CD14-positive monocyte (primary cell): ENCODE measurements at regions not wholly inside any gene's neighbourhood (a gene's known extent, or its start where the extent isn't known, plus 50 kb on each side); places are given as distances from the start of the nearest gene placed in this dataset.

ENCODE experiments used
- DNase-seq, 3 donors: peaks; one replicate each; pipeline ENCODE4 v3.0.0-alpha.2; 2011 to 2022
- H2AFZ ChIP-seq: 2 replicates; pipeline ENCODE4 v1.6.0; 2012; ENCODE audit warnings: mild to moderate bottlenecking, low read depth, low read length, inconsistent platforms; ENCODE audit not compliant: insufficient read depth, poor library complexity, severe bottlenecking
- H3K27ac ChIP-seq, 2 donors: 1 replicate in 1 of 2; 2 replicates in 1 of 2; pipeline ENCODE4 v1.5.1; 2012 to 2013; ENCODE audit warnings: low read length in 2 of 2, control low read depth in 1 of 2, inconsistent platforms in 1 of 2, low read depth in 1 of 2, mild to moderate bottlenecking in 1 of 2
- H3K27me3 ChIP-seq, 2 donors: one replicate each; pipeline versions ENCODE4 v1.6.0 to v1.6.1; 2011 to 2013; ENCODE audit warnings: low read length in 2 of 2; ENCODE audit not compliant: control insufficient read depth in 2 of 2, insufficient read depth in 2 of 2
- H3K36me3 ChIP-seq, 2 donors: replicated peaks in 1 of 2; 1 replicate in 1 of 2; 2 replicates in 1 of 2; pipeline versions ENCODE4 v1.5.1 to v1.6.1; 2012 to 2013; ENCODE audit warnings: low read length in 2 of 2, control low read depth in 1 of 2, inconsistent platforms in 1 of 2, mild to moderate bottlenecking in 1 of 2; ENCODE audit not compliant: insufficient read depth in 2 of 2, control insufficient read depth in 1 of 2
- H3K4me1 ChIP-seq, 2 donors: 1 replicate in 1 of 2; 2 replicates in 1 of 2; pipeline versions ENCODE4 v1.5.1 to v1.6.1; 2012 to 2013; ENCODE audit warnings: low read length in 2 of 2, control low read depth in 1 of 2, inconsistent platforms in 1 of 2, mild to moderate bottlenecking in 1 of 2, moderate library complexity in 1 of 2; ENCODE audit not compliant: insufficient read depth in 2 of 2, control insufficient read depth in 1 of 2
- H3K4me2 ChIP-seq: replicated peaks from 2 replicates; pipeline ENCODE3; 2012; ENCODE audit warnings: low read length, moderate library complexity, mild to moderate bottlenecking; ENCODE audit not compliant: poor library complexity, severe bottlenecking; ENCODE audit errors: extremely low read depth
- H3K4me3 ChIP-seq, 3 experiments: fragments of 200-600 bp in 1 of 3; sonication (generic) in 1 of 3; replicated peaks in 1 of 3; 1 replicate in 2 of 3; 2 replicates in 1 of 3; pipeline ENCODE4 v1.5.1; 2011 to 2013; ENCODE audit warnings: low read length in 3 of 3, mild to moderate bottlenecking in 3 of 3, control low read depth in 2 of 3, low read depth in 2 of 3, inconsistent platforms in 1 of 3, moderate library complexity in 1 of 3
- H3K79me2 ChIP-seq: 2 replicates; pipeline ENCODE4 v1.6.0; 2012; ENCODE audit warnings: mild to moderate bottlenecking, control low read depth, inconsistent platforms, low read length, moderate library complexity; ENCODE audit not compliant: insufficient read depth
- H3K9ac ChIP-seq: 2 replicates; pipeline ENCODE4 v1.6.0; 2017; ENCODE audit warnings: low read length, mild to moderate bottlenecking; ENCODE audit not compliant: insufficient read depth, poor library complexity, severe bottlenecking
- H3K9me3 ChIP-seq, 2 donors: replicated peaks in 1 of 2; 1 replicate in 1 of 2; 2 replicates in 1 of 2; pipeline versions ENCODE4 v1.5.1 to v1.6.1; 2012 to 2013; ENCODE audit warnings: low read length in 2 of 2, control low read depth in 1 of 2; ENCODE audit not compliant: control insufficient read depth in 1 of 2, insufficient read depth in 1 of 2
- H4K20me1 ChIP-seq: 2 replicates; pipeline ENCODE4 v1.6.0; 2012; ENCODE audit warnings: mild to moderate bottlenecking, low read length, control low read depth, moderate library complexity; ENCODE audit not compliant: insufficient read depth
- H3K27ac Mint-ChIP-seq, 7 donors: one replicate each; pipeline ENCODE4 v1.8.0; 2020; ENCODE audit warnings: mild to moderate bottlenecking in 7 of 7, mixed read lengths in 7 of 7, moderate library complexity in 6 of 7, inconsistent platforms in 2 of 7
- H3K27me3 Mint-ChIP-seq, 3 donors: one replicate each; pipeline ENCODE4 v1.8.0; 2021 to 2022; ENCODE audit warnings: low read depth in 3 of 3, mild to moderate bottlenecking in 3 of 3, mixed read lengths in 3 of 3, moderate library complexity in 3 of 3, inconsistent platforms in 1 of 3
- H3K36me3 Mint-ChIP-seq, 2 donors: one replicate each; pipeline ENCODE4 v1.8.0; 2020; ENCODE audit warnings: mixed read lengths in 2 of 2, inconsistent platforms in 1 of 2, mild to moderate bottlenecking in 1 of 2
- H3K4me1 Mint-ChIP-seq: one replicate; pipeline ENCODE4 v1.8.0; 2020; ENCODE audit warnings: mild to moderate bottlenecking, mixed read lengths
- H3K4me3 Mint-ChIP-seq, 2 donors: one replicate each; pipeline ENCODE4 v1.8.0; 2020; ENCODE audit warnings: mild to moderate bottlenecking in 2 of 2, mixed read lengths in 2 of 2, moderate library complexity in 1 of 2
- H3K9me3 Mint-ChIP-seq, 7 donors: one replicate each; pipeline ENCODE4 v1.8.0; 2020 to 2022; ENCODE audit warnings: mixed read lengths in 7 of 7, mild to moderate bottlenecking in 6 of 7, moderate library complexity in 6 of 7, inconsistent platforms in 2 of 7
- CTCF ChIP-seq: fragments of 200-600 bp; IDR thresholded peaks from one replicate; pipeline ENCODE4 v1.8.0; 2022; ENCODE audit warnings: antibody characterized with exemption, mild to moderate bottlenecking
- WGBS: methylation state at CpG from one replicate; pipeline ENCODE4 v1.1.5; 2013; ENCODE audit warnings: missing lambda C conversion rate; ENCODE audit not compliant: insufficient coverage; 5-methylcytosine and 5-hydroxymethylcytosine counted together
- intact Hi-C, 2 donors: fragments of 100-400 bp; cut with micrococcal nuclease; formaldehyde crosslinking; loops; one replicate each; pipeline versions ENCODE4 v1.15.0 to v1.15.1; 2023

- Histone ChIP-seq H3K9me3 (no peaks in the 10 kb centered on the region), H3K27me3 (no peaks in the 10 kb centered on the region), H3K79me2 (no peaks in the 10 kb centered on the region), H3K27ac (no peak overlapping the region), H3K9ac (no peak overlapping the region), H2AFZ (no peak overlapping the region), H3K36me3 (no peaks in the 10 kb centered on the region), H4K20me1 (no peaks in the 10 kb centered on the region), H3K4me3 (no peak overlapping the region), H3K4me2 (no peak overlapping the region), H3K4me1 (peaks cover 51 to 54% of the 10 kb centered on the region in 2 donors)
- TF ChIP-seq CTCF = no peak
- DNase-seq = peak; percentile 32 to 59 (median 55)
- intact Hi-C loops = loop anchor here in 1 of 2 donors (10.0 kb wide), 1 partner anchor 224 kb away; no protein-coding TSS in a partner anchor
- 94% methylated on average over 2 of the region's 4 CpGs for WGBS
- Mint-ChIP-seq H3K4me3 (no peak overlapping the region), H3K4me1 (peaks cover 60% of the 10 kb centered on the region), H3K9me3 (peaks cover 0 to 2% (median 0%) of the 10 kb centered on the region in 7 donors), H3K27ac (peak overlapping the region in 4 of 7 donors; percentile 48 to 76 (median 54)), H3K27me3 (peaks cover 0 to 9% (median 1%) of the 10 kb centered on the region in 3 donors), H3K36me3 (peaks cover 8 to 10% of the 10 kb centered on the region in 2 donors)
These were observed 192.2 kb upstream of the HS6ST1 start for GRCh38 chr2:128510701-128511397.

GRCh38 chr2:128511731-128512378, 193.2 kb upstream of the HS6ST1 start:
- Mint-ChIP-seq H3K4me3 (no peak overlapping the region), H3K9me3 (peaks cover 0 to 2% (median 0%) of the 10 kb centered on the region in 7 donors), H3K27ac (peak overlapping the region in 6 of 7 donors; percentile 94 to 99 (median 98)), H3K4me1 (peaks cover 53% of the 10 kb centered on the region), H3K36me3 (peaks cover 6% of the 10 kb centered on the region in 2 donors), H3K27me3 (peaks cover under 1 to 7% (median 3%) of the 10 kb centered on the region in 3 donors)
- Histone ChIP-seq H4K20me1 (no peaks in the 10 kb centered on the region), H3K79me2 (no peaks in the 10 kb centered on the region), H3K9me3 (no peaks in the 10 kb centered on the region), H3K9ac (no peak overlapping the region), H2AFZ (peak overlapping the region; percentile 39), H3K4me2 (no peak overlapping the region), H3K27me3 (no peaks in the 10 kb centered on the region), H3K4me3 (peak overlapping the region in 1 of 3 experiments; percentile 67), H3K4me1 (peaks cover 51 to 54% of the 10 kb centered on the region in 2 donors), H3K36me3 (no peaks in the 10 kb centered on the region), H3K27ac (peak overlapping the region; percentile 91 to 92)
- TF ChIP-seq CTCF = no peak
- intact Hi-C loops = loop anchor here in 1 of 2 donors (10.0 kb wide), 1 partner anchor 223 kb away; no protein-coding TSS in a partner anchor
- WGBS = 96% methylated on average over 6 of the region's 12 CpGs
- no peak for DNase-seq
